NCI-H187 treated with DMSO at 0.1 percent for 48 hours (cell line): ENCODE measurements at regions not wholly inside any gene's neighbourhood (a gene's known extent, or its start where the extent isn't known, plus 50 kb on each side); places are given as distances from the start of the nearest gene placed in this dataset.
"Not testable (repeated sequence)": the region's sequence is repeated elsewhere in the genome, so short reads cannot be mapped to it uniquely, and the experiment has no call there.

ENCODE experiments used
- DNase-seq: peaks from one replicate; lab custom pipeline; 2025; lab: John Stamatoyannopoulos, UW

DNA sequence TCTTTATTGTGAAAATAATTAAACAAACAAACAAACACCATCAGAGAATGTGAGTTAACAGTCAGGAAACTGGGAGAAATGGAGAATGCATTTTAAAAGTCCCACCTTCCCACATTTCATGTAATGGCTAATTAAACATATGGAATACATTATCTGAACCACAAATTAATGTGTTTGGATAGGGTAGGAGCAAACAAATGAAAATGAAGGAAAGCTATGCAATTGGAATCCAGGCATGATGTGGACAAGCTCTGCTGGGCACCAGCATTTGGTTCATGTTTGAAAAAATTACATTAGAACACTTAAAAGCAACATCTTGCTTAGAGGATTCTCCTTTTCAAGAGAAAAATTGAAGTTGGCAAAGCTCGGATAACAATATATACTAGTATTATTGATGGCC lies 628.1 kb downstream of the LMO4 start:
- no peak for DNase-seq

DNA sequence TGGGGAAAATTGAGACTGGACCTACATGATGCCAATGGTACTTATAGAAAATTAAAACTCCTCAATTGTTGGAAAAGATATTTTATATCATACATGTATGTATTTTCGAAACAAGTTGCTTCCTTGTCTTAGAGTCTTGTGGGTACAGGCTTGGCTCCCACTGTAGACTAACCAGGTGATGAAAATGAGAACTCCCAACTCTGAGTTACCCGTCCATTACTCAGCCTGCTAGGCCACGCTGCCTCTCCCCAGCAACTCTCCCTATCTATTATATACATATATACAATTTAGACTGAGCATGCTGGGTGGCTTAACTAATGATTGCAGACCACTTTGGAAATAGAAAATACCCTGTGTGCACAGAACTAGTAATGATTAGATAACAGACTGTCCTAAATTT lies 628.7 kb downstream of the LMO4 start:
- DNase-seq: no peak

DNA sequence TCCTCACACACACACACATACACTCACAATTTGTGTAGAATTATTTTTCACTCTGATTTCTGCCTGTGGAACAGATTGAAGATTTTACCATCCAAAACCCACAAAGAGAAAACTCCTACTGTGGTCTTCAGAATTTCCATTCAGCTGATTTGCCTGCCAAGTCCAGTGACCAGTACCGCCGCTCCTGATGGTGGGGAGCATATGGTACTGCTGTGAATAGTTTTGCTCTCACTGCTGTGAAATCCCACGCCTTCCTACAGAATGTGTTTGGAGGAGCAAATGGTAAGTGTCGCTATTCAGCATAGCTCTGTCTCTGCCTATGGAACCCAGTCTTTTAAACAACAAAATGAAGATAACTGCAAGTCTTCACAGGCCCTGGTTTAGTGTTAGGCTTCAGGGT lies 629.5 kb downstream of the LMO4 start:
- no peak for DNase-seq

DNA sequence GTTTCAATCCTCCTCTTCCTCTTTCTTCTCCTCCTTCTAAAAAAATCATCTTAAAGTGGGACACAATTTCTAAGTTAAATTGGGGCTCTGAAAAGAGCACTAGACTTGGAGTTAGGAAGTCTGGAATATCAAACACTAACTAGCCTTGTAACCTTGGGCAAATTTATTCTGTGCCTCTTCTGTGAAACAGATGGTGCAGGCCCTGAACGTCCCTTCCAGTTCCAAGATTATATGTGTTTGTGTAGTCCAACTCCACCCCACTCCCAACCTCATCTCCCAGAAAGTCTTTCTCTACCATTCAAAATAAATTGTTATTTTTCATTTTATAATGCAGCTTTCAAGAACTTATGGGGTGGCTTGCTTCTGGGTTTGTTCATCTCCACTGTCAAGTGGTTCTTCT lies 630.0 kb downstream of the LMO4 start:
- DNase-seq: no peak

DNA sequence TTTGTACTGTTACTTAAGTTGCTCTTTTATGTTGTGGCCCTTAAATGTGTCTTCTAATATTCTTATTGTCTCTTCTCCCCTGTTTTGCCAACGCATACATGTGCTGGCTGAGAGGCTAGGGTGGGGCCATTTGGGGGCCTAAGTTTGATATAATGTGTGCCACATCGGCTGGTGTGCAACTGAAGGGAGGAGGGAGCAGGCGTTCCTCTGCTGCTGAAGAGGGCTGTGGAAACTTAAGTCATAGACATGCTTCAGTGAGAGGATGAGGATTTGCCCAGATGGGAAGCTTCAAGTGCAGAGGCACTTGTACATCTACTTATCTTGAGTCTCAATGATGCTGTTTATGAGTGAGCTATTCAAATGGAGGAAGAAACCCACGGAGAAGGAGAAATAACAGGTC lies 630.6 kb downstream of the LMO4 start:
- peak; percentile 78 for DNase-seq

DNA sequence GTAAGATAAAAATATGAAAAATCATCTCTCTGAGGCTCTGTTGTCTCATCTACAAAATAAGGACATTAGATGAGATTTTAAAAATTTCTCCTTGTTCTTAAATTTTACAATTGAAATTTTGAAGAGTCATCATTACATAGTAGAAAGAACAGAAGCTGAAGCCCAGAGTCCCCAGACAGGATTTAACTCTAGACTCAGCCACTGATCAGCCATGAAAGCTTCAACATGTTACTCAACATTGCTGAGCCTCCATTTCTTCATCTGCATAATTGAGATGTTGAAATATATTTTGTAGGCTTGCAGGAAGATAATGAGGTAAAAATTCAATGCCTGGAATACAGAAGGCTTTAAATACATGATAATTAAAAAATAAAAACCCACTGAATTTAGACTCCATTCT lies 633.3 kb downstream of the LMO4 start:
- DNase-seq: no peak

DNA sequence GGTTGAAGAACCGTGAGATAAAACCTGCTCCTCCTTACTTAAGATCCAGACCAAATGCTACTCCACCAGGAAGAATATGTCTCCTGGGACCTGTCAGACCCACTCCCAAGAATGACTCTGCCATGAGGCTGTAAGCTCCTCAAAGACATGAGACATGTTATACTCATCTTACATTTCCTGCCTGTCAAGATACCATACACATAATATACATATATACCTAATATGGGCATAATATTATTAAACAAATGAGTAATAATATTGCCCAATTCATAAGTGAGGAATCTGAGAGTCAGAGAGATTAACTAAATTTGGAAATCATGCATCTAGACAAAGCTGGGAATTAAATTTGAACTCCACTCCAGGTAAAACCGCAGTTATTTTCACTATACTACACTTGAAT lies 634.9 kb downstream of the LMO4 start:
- DNase-seq: no peak

DNA sequence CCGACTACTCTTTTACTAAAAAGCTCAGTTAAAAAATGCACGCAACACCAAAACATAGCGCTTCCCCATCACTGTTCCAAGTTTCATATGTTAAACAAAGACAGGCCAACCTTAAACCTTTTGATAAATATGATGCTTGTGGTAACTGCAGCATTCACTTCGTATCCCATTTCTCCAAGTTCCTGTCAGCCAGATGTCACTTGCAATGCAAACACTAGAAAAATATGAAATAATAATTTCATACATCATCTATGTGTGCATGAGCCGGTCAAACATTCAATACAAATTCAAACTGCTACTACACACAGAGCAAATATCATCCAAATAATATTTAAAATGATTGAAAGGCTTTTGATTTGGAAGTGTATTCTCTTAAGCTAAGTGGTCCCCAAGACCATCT lies 636.5 kb downstream of the LMO4 start:
- DNase-seq: no peak

DNA sequence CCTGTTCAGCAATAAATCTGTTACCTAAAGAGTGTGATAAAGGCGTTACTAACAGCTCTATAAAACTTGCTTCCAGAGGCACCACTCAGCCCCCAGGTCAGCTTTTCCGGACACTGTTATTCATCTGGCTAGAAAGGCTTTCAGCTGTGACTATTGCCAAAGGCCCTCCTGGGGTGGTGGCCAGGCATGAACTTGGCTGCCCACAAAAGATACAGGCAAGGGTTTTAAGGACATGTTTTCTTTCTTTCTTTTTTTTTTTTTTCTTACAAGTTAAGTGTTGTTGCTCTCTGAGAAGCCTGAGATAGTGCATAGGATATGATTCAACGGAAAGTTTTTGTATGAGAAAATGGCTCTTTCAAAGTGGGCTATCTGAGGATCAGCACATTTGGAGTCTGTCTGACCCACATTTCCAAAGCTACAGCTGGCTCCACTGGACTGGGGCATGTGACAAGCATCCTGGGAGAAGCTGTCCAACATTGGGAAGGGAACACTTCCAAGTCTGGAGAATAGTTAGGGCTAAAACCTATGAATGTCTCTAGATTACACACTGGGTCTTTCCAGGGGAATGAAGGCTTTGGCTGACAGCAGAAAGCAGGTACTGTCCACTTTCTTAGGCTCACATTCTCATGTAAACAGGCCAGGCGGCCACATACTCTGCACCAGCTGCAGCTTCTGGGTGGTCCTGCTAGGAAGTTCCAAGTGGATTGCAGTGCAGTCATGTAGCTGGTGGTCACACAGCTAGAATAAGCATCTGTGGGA lies 639.7 kb downstream of the LMO4 start:
- no peak for DNase-seq

DNA sequence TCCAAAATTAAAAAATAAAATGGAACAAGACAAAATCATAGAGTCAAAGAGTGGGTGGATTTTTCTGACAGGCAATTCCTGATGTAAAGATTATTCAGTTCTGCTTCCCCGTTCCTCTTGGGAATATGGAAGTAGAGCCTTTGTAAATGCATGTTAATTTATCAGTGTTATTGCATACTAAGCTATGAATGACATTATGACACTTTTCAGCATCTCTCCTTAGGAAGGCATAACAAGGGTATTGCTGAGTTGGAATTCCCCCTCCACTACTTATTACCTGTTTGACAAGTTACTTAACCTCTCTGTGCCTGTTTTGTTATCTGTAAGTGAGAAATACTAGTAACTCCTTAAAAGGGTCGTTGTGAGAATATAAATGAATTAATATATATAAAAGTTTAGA lies 640.4 kb downstream of the LMO4 start:
- DNase-seq: no peak

DNA sequence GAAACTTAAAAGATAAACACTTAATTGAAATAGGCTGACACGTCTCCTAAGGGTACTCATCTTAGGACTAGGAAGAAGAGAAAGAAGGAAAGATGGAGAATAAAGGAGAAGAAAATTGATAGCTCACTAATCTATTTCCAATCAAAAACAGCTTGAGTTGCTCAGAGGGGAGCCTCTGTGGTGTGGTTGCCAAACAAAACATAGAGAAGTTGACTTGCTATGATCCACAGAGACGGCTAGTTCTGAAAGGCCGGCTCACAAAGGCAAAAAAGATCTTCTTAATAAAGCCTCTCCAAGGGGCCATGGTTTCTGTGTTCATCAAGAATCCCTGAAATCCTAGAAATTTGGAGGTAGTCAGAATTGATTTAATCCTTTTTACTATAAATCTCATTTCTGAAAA lies 644.1 kb downstream of the LMO4 start:
- no peak for DNase-seq

DNA sequence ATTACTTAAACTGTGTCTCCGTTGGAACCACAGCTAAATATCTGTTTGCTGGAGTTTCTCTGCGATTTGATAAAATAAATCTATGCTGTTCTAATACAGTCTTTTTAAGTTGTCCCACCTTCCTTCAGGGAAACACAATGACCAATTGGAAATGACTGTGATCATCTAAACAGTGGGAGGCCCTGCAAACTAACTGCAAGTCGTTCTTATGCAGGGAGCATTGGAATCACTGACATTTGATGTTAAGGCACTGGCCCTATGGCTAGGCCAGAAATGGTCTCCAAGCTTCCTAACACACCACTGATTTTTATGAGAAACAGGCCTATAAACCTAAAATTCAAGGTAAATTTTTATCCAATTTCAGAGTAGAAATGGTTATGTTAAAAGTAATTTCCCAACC lies 645.2 kb downstream of the LMO4 start:
- DNase-seq: no peak

DNA sequence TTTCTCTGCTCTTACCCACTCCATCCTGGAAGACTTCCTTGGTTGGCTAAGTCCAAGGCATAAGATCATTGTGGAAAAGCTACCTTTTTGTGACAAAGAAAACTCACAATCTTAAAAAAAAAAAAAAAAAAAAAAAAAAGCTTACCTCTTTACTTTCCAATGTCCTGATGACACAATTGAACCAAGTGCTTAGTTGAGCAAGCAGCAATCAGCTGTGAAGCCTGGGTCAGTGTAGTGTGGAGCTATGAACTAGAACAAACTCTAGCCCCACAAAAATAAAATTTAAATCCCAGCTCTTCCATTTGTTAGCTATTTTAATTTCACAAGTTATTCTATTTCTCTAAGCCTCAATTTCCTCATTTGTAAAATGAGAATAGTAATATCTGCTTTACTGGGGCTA lies 647.6 kb downstream of the LMO4 start:
- no peak for DNase-seq

DNA sequence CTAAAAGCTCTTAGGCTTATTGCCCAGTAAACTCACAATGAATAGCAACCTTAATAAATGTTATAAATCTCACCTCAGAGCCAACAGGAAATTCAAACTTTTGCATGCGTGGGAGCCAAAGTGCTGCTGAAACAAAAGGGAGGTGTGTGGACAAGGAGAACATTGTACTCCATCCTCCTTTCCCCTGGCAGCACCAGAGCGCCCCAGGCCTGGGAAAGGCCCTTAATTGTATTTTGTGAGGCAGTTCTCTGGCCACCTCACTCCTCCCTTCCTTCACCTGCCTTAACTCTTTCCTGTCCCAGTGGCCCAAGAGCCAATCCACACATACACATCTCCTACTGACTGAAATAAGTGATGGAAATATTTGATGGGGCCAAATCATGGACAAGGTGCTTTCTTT lies 648.5 kb downstream of the LMO4 start:
- DNase-seq: no peak

DNA sequence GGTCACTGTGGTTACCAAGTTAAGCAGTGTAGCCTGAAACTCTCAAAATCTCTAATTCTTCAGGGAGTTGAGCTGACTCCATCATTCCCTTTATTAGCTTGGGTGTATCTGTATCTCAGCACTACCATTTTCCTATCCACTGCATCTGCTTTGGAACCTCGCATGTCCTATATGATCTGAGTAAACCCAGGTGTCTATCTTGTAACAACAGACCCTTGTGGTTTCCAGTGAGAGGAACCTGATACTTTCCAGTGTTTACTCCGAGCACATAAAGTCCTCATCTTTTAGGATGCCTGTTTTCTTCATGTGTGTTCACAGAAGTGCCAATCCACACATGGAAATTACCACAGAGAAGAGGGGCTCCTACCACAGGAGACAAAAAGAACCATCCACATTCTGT lies 650.4 kb downstream of the LMO4 start:
- DNase-seq: no peak

DNA sequence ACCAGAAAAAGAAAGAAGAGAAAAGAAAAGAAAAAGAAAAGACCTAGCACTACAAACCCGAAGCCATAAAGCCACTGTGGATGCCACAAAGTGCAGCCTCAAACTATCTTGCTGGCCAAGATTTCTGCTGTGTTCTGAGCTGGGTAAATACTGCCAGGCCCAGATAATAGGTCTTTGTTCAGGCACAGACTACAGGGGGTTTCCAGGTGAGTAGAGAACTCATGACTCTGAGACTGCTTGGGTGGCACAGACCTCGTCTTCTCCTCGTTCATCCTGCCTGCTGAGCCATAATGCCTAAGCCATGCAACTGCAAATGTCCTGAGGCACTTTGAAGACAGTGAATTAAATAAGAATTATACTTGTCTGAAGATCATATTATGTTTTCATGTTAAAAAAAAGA lies 651.8 kb downstream of the LMO4 start:
- DNase-seq: no peak

DNA sequence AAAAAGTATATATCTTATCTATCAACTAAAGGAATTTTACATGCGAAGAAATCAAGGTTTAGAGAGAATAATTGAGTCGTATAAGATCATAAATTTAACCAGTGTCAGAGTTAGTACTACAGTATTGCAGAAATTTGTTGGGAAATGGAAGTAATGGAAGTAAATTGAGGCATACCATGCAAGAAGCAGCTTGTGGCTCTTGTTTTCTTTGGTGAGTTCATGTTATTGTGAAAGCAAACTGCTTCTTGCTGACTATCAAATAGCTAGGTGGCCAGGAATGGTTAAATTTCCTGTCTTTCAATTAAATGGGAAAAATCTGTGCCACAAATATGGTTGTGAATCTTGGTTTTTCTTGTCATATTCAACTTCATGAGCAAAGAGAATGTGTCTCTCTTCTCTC lies 652.7 kb downstream of the LMO4 start:
- no peak for DNase-seq

DNA sequence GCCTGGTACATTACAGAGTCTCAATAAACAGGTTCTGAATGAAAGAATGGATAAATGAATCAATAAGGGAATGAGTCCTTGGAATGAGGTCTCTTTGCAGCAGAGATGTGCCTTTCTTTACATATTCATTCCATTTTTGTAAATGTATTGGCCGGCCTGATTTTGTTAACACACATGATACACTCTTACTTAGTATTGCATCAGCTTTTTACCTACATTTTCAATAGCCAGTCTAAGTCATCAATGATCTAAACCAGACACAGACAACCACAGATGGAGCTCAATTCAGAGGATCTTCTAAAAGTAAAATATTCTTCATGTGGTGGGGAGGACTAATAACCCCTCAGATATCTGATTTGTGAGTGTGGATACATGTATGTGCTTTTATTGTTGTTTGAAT lies 653.1 kb downstream of the LMO4 start:
- no peak for DNase-seq

DNA sequence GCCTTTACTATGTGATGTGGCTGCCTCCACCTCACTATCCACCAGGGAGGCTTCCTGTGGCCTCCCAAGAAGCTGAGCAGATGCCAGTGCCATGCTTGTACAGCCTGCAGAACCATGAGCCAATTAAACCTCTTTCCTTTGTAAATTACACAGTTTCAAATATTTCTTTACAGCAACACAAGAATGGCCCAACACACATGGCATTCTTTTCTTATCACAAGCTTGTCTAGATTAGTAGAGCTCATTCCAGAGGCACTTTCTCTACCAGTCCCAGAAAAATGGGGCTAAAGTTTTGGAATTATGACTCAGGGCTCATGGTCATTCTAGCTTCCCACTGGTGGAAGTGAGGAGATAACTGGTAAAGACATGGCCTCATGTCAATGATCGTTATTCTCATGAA lies 655.2 kb downstream of the LMO4 start:
- no peak for DNase-seq

DNA sequence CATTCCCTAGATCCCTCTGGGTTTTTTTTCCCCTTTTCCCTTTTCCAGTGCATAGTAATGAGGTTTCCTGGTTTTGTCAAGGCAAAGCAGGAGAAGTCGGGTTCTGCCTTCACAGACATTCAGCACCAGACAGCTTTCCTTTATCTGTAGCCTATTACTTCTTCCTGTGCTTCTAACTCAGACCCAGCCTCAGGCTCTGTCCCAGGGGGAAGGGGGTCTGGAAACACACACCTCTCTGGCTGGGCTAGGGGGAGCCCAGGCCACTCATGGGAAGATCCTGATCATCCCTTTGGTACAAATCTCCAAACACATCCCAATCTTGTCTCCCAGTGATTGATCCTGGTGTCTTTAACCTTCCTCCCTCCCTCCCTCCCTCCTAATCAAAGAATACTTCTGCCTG lies 656.4 kb downstream of the LMO4 start:
- DNase-seq: no peak

DNA sequence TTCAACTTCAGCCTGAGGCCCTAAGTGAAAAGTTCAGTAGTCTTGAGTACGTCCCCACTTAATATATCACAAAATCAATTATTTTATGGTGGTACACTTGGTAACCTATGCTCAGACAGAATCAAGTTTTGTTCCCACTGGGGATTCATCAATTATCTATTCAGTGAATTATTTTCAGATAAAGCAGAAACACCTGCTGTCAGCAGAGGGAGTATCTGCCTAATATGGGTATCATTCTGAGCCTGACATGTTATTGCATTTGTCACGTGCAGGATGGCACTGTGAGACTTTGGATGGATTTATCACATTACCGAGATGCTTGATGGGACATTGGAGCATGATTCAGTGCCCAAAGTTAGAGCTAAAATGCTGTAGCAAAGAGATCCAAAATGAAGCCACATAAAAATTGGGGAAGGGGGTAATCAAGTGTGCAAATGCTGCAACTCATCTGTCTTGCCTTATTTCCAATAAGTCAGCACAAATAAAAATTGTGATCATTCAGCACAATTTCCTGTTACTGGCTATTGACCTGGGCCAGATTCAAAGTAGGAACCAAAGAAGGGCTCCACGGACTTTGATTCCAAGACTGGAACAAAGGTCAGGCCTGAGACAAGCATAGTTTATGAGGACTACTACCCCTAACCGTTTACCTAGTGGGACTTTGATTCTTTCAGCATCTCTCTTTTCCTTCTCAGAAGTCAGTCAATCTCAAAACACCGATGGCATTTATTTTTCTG lies 657.6 kb downstream of the LMO4 start:
- DNase-seq: no peak

DNA sequence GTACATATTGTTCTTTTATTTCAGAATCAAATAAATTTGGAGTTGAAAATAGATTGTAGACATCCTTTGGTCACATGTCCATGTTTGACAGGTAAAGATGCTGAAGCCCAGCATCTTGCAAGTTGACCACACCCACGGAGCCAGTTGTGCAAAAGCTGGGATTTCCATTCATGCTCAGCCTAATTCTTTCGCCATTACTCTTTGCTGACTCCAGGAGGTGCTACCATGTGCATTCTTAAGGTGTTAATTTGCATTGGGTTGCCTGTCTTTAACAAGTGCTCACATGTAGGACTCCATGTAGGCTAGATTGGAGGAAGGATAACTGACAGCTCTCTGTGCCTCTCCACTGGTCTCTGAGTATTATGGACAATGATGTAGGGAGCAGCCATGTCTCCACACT lies 660.7 kb downstream of the LMO4 start:
- DNase-seq: no peak

DNA sequence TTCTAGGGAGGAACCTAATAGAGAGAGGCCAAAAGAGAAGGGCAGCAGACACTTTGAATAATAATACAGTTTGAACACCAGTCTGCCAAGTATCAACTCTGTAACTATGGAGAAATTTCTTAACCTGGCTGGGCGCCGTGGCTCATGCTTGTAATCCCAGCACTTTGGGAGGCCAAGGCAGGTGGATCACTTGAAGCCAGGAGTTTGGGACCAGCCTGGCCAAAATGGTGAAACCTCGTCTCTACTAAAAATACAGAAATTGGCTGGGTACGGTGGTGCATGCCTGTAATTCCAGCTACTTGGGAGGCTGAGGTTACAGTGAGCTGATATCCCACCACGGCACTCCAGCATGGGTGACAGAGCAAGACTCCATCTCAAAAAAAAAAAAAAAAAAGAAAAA lies 663.9 kb downstream of the LMO4 start:
- not testable (repeated sequence) for DNase-seq

DNA sequence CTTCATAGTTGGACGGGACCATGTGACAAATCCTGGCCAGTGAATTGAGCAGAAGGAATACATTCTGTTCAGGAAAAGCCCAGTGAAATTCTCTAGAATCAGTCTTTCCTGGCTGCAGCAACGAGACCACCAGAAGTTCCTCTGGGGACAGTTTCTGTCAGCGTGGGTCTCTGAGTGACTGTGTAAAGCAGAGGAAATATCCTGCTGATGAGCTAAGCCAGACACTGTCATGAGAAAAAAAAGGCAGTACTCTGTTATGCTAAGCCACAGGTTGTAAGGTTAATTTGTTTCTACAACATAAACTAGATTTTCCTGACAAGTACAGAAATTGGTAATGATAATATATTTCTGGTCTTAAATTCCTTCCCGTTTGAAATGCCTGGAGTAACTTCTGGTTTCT lies 664.4 kb downstream of the LMO4 start:
- DNase-seq: no peak
